ENCODE measurements at regions not wholly inside any gene's neighbourhood (a gene's known extent, or its start where the extent isn't known, plus 50 kb on each side); places are given as distances from the start of the nearest gene placed in this dataset.

DNA sequence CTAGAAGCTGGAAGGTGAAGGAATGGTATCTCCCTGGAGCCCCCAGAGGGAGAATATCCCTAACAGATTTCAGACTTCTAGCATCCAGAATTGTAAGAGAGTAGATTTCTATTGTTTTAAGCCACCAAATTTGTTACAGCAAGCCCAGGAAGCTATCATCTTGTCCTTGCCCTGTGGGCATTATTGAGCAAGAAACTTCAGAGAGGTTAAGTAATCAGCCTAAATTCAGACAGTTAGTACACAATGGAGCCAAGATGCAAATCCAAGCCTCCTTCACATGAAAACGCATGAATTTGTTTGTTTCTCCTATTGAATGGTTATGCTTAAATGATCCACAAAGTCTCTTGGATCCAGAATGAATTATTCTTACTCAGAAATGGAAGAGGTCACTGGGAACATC, 55.2 kb upstream of the TRIB2 start:
- DNase-seq, result no peak

DNA sequence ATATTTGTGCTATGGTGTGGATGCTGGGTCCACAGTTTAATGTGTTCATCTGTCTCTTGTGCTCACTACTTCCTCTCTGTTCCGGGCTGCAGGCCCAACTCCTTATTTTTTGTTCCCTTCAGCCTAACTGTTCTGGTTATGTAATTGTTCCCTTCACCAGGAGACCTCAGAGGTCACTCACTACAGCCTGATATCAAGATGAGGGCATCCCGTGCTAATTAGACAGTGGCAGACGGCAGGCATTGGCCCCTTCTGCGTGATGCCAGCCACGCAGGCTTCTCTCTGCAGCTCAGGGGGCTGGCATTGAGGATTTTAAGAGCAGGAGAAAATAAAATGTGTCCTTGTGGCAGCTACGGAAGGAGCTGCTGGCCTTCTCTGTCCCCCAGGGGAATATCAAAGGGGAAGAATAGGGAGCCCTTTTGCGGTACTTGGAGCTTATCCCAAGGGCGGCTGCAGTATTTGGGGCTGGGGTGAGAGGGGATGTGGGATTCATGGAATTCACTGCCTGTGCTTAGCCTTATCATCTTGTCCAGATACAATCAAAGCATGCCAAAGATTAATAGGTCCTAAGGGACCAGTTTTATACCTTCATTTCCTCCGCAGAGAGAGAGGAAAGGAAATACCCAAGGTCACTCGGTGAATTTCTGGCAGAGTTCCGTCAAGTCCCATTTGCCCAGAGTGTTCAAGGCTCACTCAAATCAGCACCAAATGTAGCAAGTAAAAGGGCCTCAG, 53.3 kb upstream of the TRIB2 start:
- no peak for DNase-seq

DNA sequence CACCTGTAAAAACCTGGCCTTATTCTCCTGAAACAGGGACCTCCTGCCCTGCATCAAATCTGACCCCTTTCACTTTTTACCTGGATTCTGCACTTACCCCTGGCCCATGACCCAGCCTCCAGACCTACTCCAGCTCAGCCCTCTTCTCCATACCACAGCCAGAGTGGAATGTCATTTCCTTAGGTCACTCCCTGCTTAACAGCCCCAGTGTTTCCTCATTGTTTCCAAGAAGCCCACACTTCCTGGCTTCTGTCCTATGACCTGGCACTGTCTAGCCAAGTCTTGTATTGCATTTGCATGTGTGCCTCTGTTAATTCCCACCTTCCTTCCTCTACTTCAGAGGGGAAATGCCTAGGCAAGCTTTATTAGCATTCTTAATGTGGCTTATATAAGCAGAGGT, 51.4 kb upstream of the TRIB2 start:
- no peak for DNase-seq

DNA sequence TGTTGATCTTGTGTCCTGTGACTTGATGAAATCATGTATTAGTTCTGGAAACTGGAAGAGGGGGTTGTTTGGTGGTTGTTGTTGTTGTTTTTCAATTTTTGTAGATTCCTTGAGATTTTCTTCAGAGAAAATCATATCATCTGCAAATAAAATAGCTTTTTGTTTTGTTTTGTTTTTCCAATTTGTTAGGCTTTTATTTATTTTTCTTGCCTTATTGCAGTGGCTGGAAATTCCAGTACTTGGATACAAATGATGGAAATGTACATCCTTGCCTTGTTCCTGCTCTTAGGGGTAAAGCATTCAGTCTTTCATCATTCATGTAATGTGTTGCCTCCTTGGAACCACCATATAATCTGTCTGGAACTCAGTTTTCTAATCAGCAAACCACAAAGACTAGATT, 50.3 kb upstream of the TRIB2 start:
- no peak for DNase-seq
